Posterior cingulate gyrus (tissue), 11 donors: ENCODE measurements at regions not wholly inside any gene's neighbourhood (a gene's known extent, or its start where the extent isn't known, plus 50 kb on each side); places are given as distances from the start of the nearest gene placed in this dataset.
"Not testable (repeated sequence)": the region's sequence is repeated elsewhere in the genome, so short reads cannot be mapped to it uniquely, and the experiment has no call there.

Experiments used
- DNase-seq, 10 donors: peaks; one replicate each; pipeline versions ENCODE4 v3.0.0 to v3.0.0-alpha.2; 2020 to 2021; ENCODE audit warnings: mixed read lengths in 3 of 10
- intact Hi-C: fragments of 100-400 bp; cut with DNase I; formaldehyde crosslinking; loops from one replicate; pipeline ENCODE4 v1.15.1; 2023

DNA sequence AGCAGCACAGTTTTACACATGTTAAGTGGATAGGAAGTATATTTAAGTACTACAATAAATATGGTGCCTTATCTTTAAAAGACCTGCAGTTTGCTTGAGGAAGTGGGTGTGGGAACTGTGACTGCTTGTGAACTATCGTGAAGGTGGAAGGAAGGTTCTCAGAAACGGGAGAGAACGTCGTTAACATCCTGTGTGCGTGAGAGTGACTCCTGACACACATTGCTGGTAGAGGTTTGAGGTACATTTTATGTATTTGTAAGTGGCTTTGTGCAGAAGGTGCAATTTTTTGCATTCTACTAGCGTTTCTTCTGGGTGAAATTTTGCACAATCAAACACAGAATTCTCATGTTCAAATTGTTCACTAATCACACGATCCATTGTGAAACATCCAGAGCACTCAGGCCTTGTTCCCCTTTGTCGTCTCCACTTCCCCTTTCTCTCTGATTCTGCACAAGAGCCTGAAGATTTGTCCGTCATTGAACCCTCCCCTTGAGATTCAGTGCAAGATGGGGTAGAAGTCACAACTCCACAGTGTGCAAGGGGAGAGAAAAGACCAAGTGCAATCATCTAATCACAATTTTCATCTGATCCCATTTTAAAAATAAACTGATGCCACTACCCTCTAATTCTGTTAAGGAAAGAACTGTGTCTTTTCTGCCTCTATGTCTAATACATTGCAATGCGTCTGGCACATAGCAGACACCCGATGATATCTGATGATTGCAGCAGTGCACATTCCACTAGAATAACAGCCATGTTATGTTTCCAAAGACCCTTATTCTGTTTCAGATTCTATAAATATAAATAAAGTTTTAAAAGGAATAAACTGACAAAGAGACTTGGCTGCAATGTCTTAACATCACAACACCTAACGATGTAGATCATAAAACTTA lies 279.9 kb downstream of the NEBL start:
- DNase-seq, result no peak
- intact Hi-C loops, result no loop called here

DNA sequence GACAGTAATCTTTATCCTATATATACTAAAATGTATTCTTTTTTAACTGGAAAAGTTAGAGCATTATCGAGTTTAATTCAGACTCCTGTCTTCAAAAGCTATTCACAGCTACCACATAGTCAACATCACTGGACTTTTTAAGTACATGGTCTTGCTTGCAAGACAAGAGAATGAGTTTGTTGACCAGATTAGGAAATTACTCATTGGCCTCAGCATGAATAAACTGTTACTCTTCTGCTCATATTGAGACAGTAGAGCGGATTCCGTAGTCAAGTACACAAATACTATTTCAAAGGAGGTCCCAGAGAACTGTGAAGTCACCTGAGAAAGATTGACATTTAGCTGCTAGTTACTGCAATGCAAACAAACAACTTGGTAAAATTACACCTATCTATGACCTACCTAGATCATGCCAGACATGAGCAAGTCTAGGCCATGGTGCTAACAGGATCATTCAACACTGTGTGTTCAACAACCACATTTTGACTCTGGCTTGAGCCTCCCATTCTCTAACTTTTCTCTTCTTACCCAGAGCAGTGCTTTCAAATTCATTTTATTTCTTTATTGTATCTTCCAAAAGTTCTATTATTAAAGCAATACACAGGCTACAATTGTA lies 280.9 kb downstream of the NEBL start:
- no peak for DNase-seq
- intact Hi-C loops, result no loop called here

DNA sequence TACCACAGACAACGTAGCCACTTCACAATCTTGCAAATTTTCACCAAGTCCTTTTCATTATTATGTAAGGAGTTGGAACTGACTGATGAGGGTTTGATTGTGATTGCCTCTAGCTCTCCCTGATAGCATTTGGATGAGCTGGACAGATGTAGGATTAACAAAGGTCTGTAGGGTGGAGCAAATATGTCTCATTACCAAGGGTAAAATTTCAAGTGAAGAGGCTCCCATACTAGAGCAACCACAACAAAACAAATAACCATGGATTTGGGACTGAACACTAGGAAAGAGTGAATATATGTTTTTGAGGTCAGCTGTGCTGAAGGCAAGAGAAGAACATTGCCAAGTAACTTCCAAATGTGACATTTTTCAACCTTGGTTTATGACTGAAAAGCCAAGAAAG lies 281.7 kb downstream of the NEBL start:
- DNase-seq, result no peak
- intact Hi-C loops, result no loop called here

DNA sequence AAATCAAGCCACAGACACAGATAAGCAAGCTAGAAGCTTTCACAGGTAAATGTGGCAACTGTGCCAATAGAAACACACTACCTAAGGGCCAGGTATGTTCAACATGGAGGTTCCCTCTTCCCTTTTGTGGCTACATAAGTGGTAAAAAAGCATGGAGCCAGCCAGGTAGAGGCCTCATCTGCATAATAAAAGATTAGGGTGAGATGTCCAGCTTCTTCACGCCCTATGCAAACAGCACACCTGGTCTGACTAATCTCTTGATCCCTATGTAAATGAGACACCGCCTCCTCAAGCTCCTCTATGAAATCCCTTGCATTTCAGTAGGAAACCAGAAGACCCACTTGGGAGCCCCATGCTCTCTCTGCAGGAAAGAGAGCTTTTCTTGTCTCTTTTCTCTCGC lies 282.2 kb downstream of the NEBL start:
- DNase-seq, result no peak
- intact Hi-C loops, result no loop called here

DNA sequence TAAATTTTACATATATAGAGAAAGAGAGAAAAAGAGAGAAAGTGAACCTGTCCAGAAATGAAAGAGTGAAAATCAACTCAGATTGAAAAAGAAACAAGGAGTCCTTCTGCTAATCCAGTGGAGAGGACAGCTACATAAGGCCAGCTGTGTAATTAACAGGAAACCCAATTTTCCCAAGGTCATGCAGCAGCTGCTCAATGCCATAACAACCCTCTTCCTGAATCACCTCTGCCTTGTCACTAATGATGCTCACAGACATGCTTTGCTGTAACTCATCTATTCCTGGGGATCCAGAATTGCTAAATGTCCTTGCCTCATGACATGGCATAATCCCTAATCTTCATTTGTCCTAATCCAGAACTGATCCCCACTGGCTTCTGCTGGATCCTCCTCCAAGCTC lies 288.6 kb downstream of the NEBL start:
- intact Hi-C loops, result no loop called here

DNA sequence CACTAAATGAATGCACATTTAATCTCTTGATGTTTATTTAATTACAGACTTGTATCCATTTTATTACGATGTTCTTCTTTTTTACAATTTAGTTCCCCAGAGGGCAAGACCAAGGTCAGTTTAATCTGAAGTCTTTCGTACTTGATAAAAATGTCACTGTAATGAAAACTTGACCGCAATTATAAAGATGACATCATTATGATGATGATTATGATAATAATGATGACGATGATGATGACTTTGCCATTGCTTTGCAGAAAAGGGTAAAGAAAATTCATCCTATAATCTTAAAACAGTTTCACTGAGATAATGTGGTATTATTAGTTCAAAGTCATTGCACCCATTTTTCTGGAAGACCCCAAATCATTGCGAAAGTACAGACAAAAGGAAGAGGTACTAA lies 290.1 kb downstream of the NEBL start:
- DNase-seq, result no peak
- intact Hi-C loops, result no loop called here

More for the DNA sequence above, 288.6 kb downstream of the NEBL start:
- no peak for DNase-seq

DNA sequence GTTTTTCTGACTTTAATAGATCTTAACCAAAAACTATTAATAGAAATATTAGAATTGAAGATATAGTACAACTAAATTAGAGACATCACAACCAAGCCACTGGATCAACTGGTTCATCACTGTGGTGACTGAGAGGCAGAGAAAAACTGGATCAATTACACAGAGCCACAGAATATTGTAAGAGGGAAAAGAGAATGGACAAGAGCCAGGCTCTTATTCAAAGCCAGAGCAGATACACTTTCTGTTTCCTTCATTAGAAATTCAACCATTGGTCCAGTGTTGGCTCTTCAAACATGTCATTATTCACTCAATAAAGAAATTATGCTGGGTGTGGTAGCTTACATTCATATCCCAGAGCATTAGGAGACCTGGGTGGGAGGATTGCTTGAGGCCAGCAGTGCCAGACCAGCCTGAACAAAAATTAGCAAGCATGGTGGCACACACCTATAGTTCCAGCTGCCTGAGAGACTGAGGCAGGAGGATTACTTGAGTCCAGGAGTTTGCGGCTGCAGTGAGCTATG lies 295.1 kb downstream of the NEBL start:
- no peak for DNase-seq
- intact Hi-C loops, result no loop called here

DNA sequence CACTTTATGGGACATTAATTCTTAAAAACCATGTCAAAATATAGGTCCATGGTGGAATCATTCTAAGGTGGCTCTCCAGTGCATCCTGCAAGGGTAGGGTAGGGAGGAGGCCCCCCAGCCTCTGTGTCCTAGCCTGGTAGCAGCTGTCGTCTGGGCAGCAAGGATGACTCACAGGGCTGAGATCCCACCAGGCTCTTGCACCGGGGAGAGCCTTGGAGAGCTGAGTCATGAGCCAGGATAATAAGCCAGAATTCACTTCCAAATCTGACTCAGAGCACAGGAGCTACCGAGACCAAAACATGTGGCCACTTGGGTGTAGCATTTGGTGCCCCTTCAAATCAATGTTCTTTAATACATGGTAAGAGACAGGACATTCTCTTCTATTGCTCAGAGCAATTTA lies 298.5 kb downstream of the NEBL start:
- intact Hi-C loops, result no loop called here
- peak in 8 of 10 donors; percentile 5 to 86 (median 40) for DNase-seq

DNA sequence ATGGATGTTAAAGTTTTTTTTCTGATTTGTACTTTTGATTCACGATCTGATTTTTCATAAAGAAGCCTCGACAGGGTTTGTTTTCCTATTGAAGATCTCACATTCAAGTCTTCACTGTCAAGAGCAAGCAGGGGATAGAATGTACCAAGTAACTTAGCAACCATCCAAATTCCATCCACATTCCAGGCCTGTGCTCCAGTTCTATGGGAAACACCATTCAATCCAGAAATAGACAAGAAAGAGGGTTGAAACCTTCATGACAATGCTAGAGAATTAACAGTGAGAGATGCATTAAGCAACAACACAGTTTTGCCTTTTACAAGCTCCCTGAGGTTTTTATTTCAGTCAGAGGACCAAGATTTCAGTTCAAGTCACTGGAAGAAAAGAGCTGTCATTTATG lies 300.2 kb downstream of the NEBL start:
- intact Hi-C loops, result no loop called here
- no peak for DNase-seq

DNA sequence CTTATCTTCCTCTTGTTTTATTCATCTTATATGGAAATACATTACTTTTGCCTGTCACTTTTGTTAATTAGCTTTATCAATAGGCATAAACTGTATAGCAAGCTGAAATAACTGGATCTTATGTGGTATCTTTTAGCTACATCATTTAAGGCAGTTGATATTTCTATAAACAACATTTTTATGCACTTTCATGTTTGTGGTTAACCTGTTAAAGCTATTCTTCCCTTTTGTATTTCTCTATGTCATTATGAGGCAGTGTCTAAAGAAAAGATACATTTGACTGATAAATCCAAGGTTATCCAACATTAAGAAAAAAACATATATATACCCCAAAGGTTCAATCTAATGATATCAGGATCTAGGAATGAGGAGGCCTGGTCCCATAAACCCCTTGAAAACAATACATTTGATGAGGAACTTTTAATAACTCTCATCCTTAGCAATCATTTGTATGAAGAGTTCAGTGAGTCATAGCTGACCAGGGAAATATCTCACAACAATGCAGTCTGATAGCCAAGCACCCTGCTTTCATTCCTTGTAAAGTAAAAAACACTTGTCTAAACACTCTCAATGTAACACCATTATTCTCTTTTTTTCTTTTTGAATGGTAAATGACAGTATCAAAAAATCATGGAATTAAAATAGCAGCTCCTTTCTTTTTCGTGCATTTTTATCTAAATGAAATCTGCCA lies 300.9 kb downstream of the NEBL start:
- no peak for DNase-seq
- intact Hi-C loops, result no loop called here

DNA sequence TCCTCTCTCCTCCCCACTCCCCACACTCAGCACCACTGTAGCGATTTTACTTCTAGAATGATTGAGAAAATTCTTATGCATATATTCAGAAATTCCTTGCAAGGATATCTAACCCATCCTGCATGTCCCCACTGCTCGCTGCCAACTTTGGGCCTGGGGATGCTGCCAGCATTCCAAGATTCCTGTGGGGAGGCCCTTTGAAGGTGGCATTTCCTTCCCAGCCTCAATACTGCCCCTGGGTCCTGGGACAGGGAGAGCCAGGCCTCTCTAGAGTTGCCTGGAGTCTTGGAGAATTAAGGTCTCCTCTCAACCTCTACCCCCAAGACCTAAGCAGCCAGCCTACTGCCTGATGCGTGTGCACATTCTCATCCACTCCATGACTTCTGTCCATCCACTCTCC lies 303.5 kb downstream of the NEBL start:
- no peak for DNase-seq
- intact Hi-C loops, result no loop called here

DNA sequence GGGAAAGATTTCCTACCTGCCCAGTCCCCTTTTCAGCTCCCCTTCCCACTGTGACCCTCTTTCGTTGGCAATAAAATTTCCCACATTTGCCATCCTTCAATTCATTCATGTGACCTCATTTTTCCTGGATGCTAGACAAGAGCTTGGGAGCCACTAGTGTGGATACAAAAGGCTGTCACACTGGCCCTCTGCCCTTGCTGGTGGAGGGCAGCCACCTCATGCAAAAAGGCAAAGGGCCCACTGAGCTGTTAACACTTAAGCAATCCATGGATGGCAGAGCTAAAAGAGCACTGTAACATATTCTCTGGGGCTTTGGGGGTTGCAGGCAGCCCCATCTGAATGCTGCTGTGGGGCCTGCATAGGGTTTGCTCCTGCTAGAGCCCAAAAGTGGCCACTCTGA lies 315.1 kb downstream of the NEBL start:
- intact Hi-C loops, result no loop called here
- DNase-seq, result peak in 3 of 10 donors; percentile 8 to 71 (median 20)

DNA sequence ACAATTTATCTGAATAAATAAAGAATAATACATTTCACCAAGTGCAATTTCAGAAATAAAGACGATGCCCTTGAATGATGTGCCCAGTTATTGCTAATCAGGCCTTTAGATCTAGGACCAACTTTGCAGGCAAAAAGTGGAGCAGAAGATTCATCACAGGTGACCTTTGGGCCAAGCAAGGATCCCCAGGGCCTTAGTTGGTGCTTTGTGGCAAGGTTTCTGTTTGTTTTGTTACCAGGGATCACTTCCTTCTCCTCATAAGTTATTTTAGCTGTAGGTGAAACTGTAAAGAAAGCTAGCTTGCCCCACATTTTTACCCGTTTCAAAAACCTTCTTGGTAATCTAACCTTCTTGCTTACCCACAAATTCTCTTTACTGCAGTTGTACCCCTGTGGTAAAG lies 323.2 kb downstream of the NEBL start:
- intact Hi-C loops, result no loop called here
- peak in 1 of 10 donors; percentile 35 for DNase-seq

DNA sequence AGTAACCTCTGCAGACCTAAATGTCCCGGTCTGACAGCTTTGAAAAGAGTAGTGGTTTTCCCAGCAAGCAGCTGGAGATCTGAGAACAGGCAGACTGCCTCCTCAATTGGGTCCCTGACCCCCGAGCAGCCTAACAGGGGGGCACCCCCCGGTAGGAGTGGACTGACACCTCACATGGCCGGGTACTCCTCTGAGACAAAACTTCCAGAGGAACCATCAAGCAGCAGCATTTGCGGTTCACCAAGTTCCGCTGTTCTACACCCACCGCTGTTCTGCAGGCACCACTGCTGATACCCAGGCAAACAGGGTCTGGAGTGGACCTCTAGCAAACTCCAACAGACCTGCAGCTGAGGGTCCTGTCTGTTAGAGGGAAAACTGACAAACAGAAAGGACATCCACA lies 341.1 kb downstream of the NEBL start:
- DNase-seq, result peak in 1 of 10 donors; percentile 81
- intact Hi-C loops, result not testable (repeated sequence)

DNA sequence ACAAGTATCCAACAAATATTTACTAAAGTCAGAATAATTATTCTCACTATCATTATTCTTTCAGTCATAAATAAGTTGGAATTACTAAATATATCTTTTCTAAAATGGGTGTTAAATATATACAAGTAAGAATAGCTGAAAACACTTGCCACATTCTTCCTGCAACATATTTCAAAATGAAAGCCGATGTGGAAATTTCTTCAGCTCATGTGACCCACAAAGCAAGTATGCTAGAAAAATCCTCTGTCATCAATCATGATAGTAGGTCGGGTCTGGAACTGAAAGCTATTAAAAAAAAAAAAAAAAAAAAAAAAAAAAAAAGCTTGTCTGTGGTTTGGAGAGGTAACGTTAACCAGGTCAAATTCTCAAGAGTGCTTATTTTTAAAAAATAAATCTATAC lies 344.7 kb downstream of the NEBL start:
- no peak for DNase-seq
- intact Hi-C loops, result no loop called here

DNA sequence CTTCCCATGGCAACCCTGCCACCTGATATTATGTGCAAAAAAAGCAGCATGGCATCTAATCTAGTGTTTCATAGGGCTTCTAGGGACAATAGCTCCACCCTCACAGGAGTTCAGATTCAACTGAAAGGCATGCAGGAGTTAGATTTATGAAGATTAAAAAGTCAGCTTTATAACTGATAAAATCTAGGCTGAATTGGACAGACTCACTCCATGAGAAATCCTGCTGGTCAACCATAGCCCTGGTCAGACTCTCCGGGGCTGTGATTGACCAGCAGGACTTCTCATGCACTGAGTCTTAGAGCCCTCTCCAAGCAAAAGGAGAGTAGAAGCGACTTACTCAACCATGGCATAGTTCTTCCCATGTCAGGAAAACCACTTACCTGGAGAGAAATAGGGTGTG lies 345.4 kb downstream of the NEBL start:
- intact Hi-C loops, result no loop called here
- DNase-seq, result no peak

DNA sequence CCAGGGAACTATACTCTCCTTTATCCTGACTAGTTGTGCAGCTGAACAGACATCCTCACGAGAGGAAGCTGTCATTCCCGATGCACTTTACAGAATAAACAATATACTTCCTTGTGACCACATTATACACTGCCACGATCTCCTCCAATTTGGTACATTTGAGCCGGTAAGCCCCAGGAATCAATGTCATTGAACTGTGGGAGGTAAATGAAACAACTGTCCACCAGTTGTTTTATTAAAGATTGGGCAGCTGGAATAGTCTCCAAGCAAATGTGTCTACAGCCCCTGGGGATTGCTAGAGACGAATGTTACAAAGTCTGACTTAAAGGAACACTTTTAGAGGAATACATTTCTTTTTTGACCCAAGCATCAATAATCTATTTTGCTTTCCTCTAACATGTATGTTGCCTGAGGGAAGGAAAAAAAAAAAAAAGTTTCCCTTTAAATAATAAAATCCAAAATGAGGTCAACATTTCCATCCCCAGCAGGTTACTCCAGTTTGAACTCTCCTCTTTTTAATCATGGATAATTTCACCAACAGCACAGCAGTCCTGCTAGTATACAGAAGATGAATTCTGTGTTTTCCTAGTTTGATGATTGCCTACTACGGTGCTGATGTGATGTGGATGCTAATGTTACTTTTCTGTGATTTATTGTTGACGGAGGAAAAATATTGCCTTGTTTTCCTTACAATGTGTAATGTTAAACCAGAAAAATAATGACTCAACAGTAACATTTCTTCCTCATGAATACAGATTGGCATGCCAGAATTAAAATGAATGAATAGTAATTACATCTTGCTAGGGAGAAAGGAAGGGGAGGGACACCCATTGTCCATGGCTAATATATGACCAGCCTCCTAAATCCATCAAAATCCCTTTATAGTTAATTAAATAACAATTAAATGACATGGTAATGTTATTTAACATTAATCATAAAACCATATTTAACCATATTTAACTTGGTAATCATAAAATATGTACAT lies 360.9 kb downstream of the NEBL start:
- DNase-seq, result no peak
- intact Hi-C loops, result no loop called here

DNA sequence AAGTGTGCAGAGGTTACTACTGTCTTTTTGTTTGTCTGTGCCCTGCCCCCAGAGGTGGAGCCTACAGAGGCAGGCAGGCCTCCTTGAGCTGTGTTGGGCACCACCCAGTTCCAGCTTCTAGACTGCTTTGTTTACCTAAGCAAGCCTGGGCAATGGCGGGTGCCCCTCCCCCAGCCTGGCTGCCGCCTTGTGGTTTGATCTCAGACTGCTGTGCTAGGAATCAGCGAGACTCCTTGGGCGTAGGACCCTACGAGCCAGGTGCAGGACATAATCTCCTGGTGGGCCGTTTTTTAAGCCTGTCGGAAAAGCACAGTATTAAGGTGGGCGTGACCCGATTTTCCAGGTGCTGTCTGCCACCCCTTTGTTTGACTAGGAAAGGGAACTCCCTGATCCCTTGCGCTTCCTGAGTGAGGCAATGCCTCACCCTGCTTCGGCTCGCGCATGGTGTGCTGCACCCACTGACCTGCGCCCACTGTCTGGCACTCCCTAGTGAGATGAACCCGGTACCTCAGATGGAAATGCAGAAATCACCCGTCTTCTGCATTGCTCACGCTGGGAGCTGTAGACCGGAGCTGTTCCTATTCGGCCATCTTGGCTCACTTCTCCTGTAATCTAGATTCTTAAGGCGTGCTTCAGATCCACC lies 365.7 kb downstream of the NEBL start:
- peak in 1 of 10 donors; percentile 24 for DNase-seq
- intact Hi-C loops, result not testable (repeated sequence)

DNA sequence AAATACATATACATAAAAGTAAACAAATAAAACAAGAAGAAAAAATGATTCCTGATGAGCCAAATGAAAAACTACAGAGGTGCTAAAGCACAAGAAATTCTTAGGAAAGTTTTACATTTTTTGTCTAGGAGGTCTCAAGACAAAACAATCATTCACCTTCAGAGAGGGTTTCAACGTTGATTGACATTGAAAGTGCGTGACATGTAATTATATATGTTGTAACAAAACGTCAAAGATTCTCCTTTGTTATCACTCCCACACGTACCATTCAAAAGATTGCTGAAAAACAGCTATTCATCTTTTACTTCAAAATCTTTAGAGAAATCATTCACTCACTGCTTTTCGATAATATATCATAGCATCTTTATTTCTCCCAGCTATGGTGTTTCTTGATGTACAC lies 375.9 kb downstream of the NEBL start:
- no peak for DNase-seq
- intact Hi-C loops, result no loop called here

DNA sequence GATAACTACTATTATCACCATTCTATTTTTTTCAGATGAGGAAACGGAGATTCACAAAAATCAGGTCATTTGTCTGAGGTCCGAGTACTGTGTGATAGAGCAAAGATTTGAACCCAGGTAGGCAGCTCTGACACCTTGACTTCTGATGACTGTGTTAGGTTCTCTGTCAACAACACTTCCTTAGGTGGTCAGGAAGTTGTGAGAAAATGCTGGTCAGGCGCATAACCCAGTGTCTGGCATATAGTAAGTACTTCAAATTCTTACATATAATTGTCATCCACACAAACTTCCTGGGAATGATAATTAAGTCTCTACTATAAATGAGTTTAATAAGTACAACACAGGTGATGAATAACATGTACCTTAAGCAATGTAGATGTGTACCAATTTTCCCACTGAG lies 381.5 kb downstream of the NEBL start:
- no peak for DNase-seq
- intact Hi-C loops, result no loop called here
